IMR-90 (cell line): ENCODE measurements at regions not wholly inside any gene's neighbourhood (a gene's known extent, or its start where the extent isn't known, plus 50 kb on each side); places are given as distances from the start of the nearest gene placed in this dataset.

Experiments
- ATAC-seq: fragments of 200-7000 bp; cut with Tn5 transposase; 2 replicates; pipeline ENCODE4 v1.9.1; 2020; ENCODE audit warnings: low read depth, mild to moderate bottlenecking, moderate library complexity
- BruUV-seq: library from RNA; stranded (reverse); fragments of 400-500 nt; replicated peaks from 2 replicates; lab custom pipeline; 2021; lab: Mats Ljungman, UMichigan
- CTCF ChIA-PET: fragments of 300-600 bp; formaldehyde crosslinking; extraction: SDS; loops from one replicate; lab custom pipeline; 2021; ENCODE audit warnings: antibody characterized with exemption; lab: Yijun Ruan, JAX
- POLR2A ChIA-PET: fragments of 300-600 bp; sonication (Branson Sonifier 250); formaldehyde crosslinking; loops from one replicate; lab custom pipeline; 2022; ENCODE audit warnings: antibody characterized with exemption; ENCODE audit not compliant: unreplicated experiment; lab: Charles Lee
- DNase-seq: peaks from one replicate; pipeline ENCODE4 v3.0.0; 2013
- H2AFZ ChIP-seq: replicated peaks from 2 replicates; pipeline ENCODE3; 2013; ENCODE audit warnings: low read length, mild to moderate bottlenecking; ENCODE audit not compliant: poor library complexity
- H2AK5ac ChIP-seq: 2 replicates; pipeline ENCODE4 v1.6.1; 2013; ENCODE audit warnings: low read depth, low read length, inconsistent platforms
- H2AK9ac ChIP-seq: replicated peaks from 2 replicates; pipeline ENCODE3; 2013; ENCODE audit warnings: mild to moderate bottlenecking, low read depth, low read length, moderate library complexity; ENCODE audit not compliant: poor library complexity
- H2BK120ac ChIP-seq: 2 replicates; pipeline ENCODE4 v1.6.1; 2013; ENCODE audit warnings: low read depth, low read length, inconsistent platforms
- H2BK15ac ChIP-seq: 3 replicates; pipeline ENCODE4 v1.6.1; 2013; ENCODE audit warnings: low read depth, low read length, inconsistent platforms
- H2BK20ac ChIP-seq: 2 replicates; pipeline ENCODE4 v1.6.1; 2013; ENCODE audit warnings: low read depth, mild to moderate bottlenecking, inconsistent platforms, low read length, moderate library complexity
- H2BK5ac ChIP-seq: 2 replicates; pipeline ENCODE4 v1.6.1; 2013; ENCODE audit warnings: mild to moderate bottlenecking, low read depth, low read length, inconsistent platforms; ENCODE audit not compliant: poor library complexity, severe bottlenecking
- H3K14ac ChIP-seq: replicated peaks from 2 replicates; pipeline ENCODE4 v1.6.1; 2013; ENCODE audit warnings: low read depth, low read length, inconsistent platforms
- H3K18ac ChIP-seq: 2 replicates; pipeline ENCODE4 v1.6.1; 2013; ENCODE audit warnings: low read depth, low read length, control low read depth
- H3K23ac ChIP-seq: 2 replicates; pipeline ENCODE4 v1.6.1; 2013; ENCODE audit warnings: low read depth, low read length, inconsistent platforms
- H3K27ac ChIP-seq: 2 replicates; pipeline ENCODE4 v1.5.1; 2013; ENCODE audit warnings: mild to moderate bottlenecking, control low read depth, low read length; ENCODE audit not compliant: insufficient read depth
- H3K27me3 ChIP-seq: 2 replicates; pipeline ENCODE4 v1.6.1; 2013; ENCODE audit warnings: low read length; ENCODE audit not compliant: control insufficient read depth, insufficient read depth
- H3K36me3 ChIP-seq: 2 replicates; pipeline ENCODE4 v1.6.1; 2013; ENCODE audit warnings: low read length, mixed read lengths; ENCODE audit not compliant: control insufficient read depth, insufficient read depth
- H3K4ac ChIP-seq: 2 replicates; pipeline ENCODE4 v1.6.1; 2013; ENCODE audit warnings: low read depth, low read length, inconsistent platforms
- H3K4me1 ChIP-seq: 2 replicates; pipeline ENCODE4 v1.6.1; 2013; ENCODE audit warnings: low read length, mixed read lengths; ENCODE audit not compliant: control insufficient read depth, insufficient read depth
- H3K4me2 ChIP-seq: 2 replicates; pipeline ENCODE4 v1.6.1; 2013; ENCODE audit warnings: low read depth, mild to moderate bottlenecking, control low read depth, low read length, moderate library complexity
- H3K4me3 ChIP-seq: 2 replicates; pipeline ENCODE4 v1.5.1; 2013; ENCODE audit warnings: low read depth, mild to moderate bottlenecking, control low read depth, low read length, moderate library complexity; ENCODE audit not compliant: insufficient read depth
- H3K56ac ChIP-seq: 2 replicates; pipeline ENCODE4 v1.6.1; 2013; ENCODE audit warnings: low read length, inconsistent platforms; ENCODE audit not compliant: insufficient read depth; ENCODE audit errors: extremely low read depth
- H3K79me1 ChIP-seq, 2 experiments: 2 replicates each; pipeline ENCODE4 v1.6.1; 2013; ENCODE audit warnings: low read length in 2 of 2, inconsistent platforms in 1 of 2, low read depth in 1 of 2
- H3K9ac ChIP-seq: 2 replicates; pipeline ENCODE4 v1.6.1; 2013; ENCODE audit warnings: low read depth, low read length, control low read depth
- H3K9me1 ChIP-seq: 2 replicates; pipeline ENCODE4 v1.6.1; 2013; ENCODE audit warnings: low read length, inconsistent platforms; ENCODE audit not compliant: insufficient read depth
- H3K9me3 ChIP-seq: 2 replicates; pipeline ENCODE4 v1.6.1; 2013; ENCODE audit warnings: low read length; ENCODE audit not compliant: control insufficient read depth, insufficient read depth
- H4K20me1 ChIP-seq: 2 replicates; pipeline ENCODE4 v1.6.1; 2013; ENCODE audit warnings: low read length, inconsistent platforms; ENCODE audit not compliant: insufficient read depth
- H4K5ac ChIP-seq: 2 replicates; pipeline ENCODE4 v1.6.1; 2013; ENCODE audit warnings: mild to moderate bottlenecking, low read depth, low read length, control low read depth
- H4K8ac ChIP-seq, 2 experiments: 2 replicates each; pipeline ENCODE4 v1.6.1; 2013; ENCODE audit warnings: low read depth in 2 of 2, low read length in 2 of 2, control low read depth in 1 of 2, inconsistent platforms in 1 of 2
- H4K91ac ChIP-seq: 2 replicates; pipeline ENCODE4 v1.6.1; 2013; ENCODE audit warnings: low read depth, low read length, inconsistent platforms; ENCODE audit not compliant: insufficient read depth
- BHLHE40 ChIP-seq: fragments of 150-350 bp; IDR thresholded peaks from 2 replicates; pipeline ENCODE4 v1.6.1; 2016; ENCODE audit warnings: mild to moderate bottlenecking, low read depth, low read length
- CEBPB ChIP-seq: IDR thresholded peaks from 2 replicates; pipeline ENCODE4 v1.6.1; 2012; ENCODE audit warnings: low read depth, low read length, improper control_type of control experiment
- CHD1 ChIP-seq: IDR thresholded peaks from 2 replicates; pipeline ENCODE4 v1.6.1; 2012; ENCODE audit warnings: low read depth, low read length, improper control_type of control experiment
- CTCF ChIP-seq: conservative IDR thresholded peaks from 2 replicates; pipeline ENCODE4 v1.5.1; 2012; ENCODE audit warnings: mild to moderate bottlenecking, low read depth, low read length, improper control_type of control experiment
- ELK1 ChIP-seq: fragments of 150-350 bp; IDR thresholded peaks from 2 replicates; pipeline ENCODE4 v1.6.1; 2016; ENCODE audit warnings: low read depth, mild to moderate bottlenecking, low read length, moderate library complexity, borderline replicate concordance
- FOS ChIP-seq: fragments of 150-350 bp; IDR thresholded peaks from 2 replicates; pipeline ENCODE4 v1.6.1; 2016; ENCODE audit warnings: low read depth, low read length
- MAFK ChIP-seq: IDR thresholded peaks from 2 replicates; pipeline ENCODE4 v1.6.1; 2012; ENCODE audit warnings: low read depth, low read length, improper control_type of control experiment
- MAZ ChIP-seq: IDR thresholded peaks from 2 replicates; pipeline ENCODE4 v1.6.1; 2012; ENCODE audit warnings: low read depth, mild to moderate bottlenecking, low read length, improper control_type of control experiment, moderate library complexity, borderline replicate concordance
- MXI1 ChIP-seq: IDR thresholded peaks from 2 replicates; pipeline ENCODE4 v1.6.1; 2012; ENCODE audit warnings: low read depth, mild to moderate bottlenecking, low read length, moderate library complexity, borderline replicate concordance
- NFE2L2 ChIP-seq: fragments of 150-350 bp; IDR thresholded peaks from 2 replicates; pipeline ENCODE4 v1.6.1; 2016; ENCODE audit warnings: low read depth, mild to moderate bottlenecking, low read length
- POLR2A ChIP-seq: IDR thresholded peaks from 2 replicates; pipeline ENCODE4 v1.6.1; 2012; ENCODE audit warnings: mild to moderate bottlenecking, low read depth, low read length
- RAD21 ChIP-seq: IDR thresholded peaks from 2 replicates; pipeline ENCODE4 v1.6.1; 2012; ENCODE audit warnings: low read length, improper control_type of control experiment
- RCOR1 ChIP-seq: IDR thresholded peaks from 2 replicates; pipeline ENCODE4 v1.6.1; 2012; ENCODE audit warnings: mild to moderate bottlenecking, low read length, improper control_type of control experiment; ENCODE audit not compliant: insufficient replicate concordance
- RFX5 ChIP-seq: IDR thresholded peaks from 2 replicates; pipeline ENCODE4 v1.8.0; 2012; ENCODE audit warnings: low read depth, mild to moderate bottlenecking, low read length, moderate library complexity
- SMC3 ChIP-seq: fragments of 150-350 bp; IDR thresholded peaks from 2 replicates; pipeline ENCODE4 v1.6.1; 2016; ENCODE audit warnings: low read depth, mild to moderate bottlenecking, antibody characterized with exemption, low read length, moderate library complexity
- USF2 ChIP-seq: fragments of 150-350 bp; IDR thresholded peaks from 2 replicates; pipeline ENCODE4 v1.6.1; 2017; ENCODE audit warnings: mild to moderate bottlenecking, antibody characterized with exemption, low read length, low read depth
- WGBS, 2 experiments: methylation state at CpG; one replicate each; pipeline versions ENCODE4 v1.1.5 to v1.1.7; 2013; ENCODE audit warnings: missing lambda C conversion rate in 2 of 2; ENCODE audit not compliant: insufficient read length in 1 of 2; ENCODE audit errors: extremely low coverage in 2 of 2; 5-methylcytosine and 5-hydroxymethylcytosine counted together
- dilution Hi-C: fragments of 300-500 bp; cut with HindIII; formaldehyde crosslinking; loops from one replicate; pipeline ENCODE4 v1.14.3; 2018; ENCODE audit warnings: low sequenced_read_pairs; ENCODE audit not compliant: unreplicated experiment
- in situ Hi-C: fragments of 300-500 bp; cut with MboI; formaldehyde crosslinking; loops from 3 replicates; pipeline ENCODE4 v1.14.3; 2019; ENCODE audit warnings: low sequenced_read_pairs, inconsistent platforms, mixed read lengths
- intact Hi-C: fragments of 100-400 bp; cut with micrococcal nuclease; formaldehyde crosslinking; loops from 2 replicates; pipeline ENCODE4 v1.10.0; 2022

- BruUV-seq, result no TSS peak
- in situ Hi-C loops, result no loop called here
- H4K5ac ChIP-seq, result no peak overlapping the region
- no peak overlapping the region for H3K27ac ChIP-seq
- no peaks in the 10 kb centered on the region for H4K20me1 ChIP-seq
- H2AFZ ChIP-seq, result no peak overlapping the region
- no peaks in the 10 kb centered on the region for H3K27me3 ChIP-seq
- ATAC-seq (no peak), DNase-seq (no peak)
- H2BK120ac ChIP-seq, result no peak overlapping the region
- no peak overlapping the region for H4K91ac ChIP-seq
- H4K8ac ChIP-seq, result no peak overlapping the region
- H3K4me1 ChIP-seq, result no peaks in the 10 kb centered on the region
- no peak overlapping the region for H3K4me2 ChIP-seq
- H3K14ac ChIP-seq, result no peak overlapping the region
- no peak overlapping the region for H2BK20ac ChIP-seq
- no peak overlapping the region for H3K56ac ChIP-seq
- ChIA-PET POLR2A (no interaction called here), CTCF (no interaction called here)
- no peaks in the 10 kb centered on the region for H3K9me1 ChIP-seq
- H3K36me3 ChIP-seq, result no peaks in the 10 kb centered on the region
- H3K18ac ChIP-seq, result no peak overlapping the region
- H3K9ac ChIP-seq, result no peak overlapping the region
- H3K23ac ChIP-seq, result no peak overlapping the region
- no peak overlapping the region for H2AK9ac ChIP-seq
- no peak overlapping the region for H2AK5ac ChIP-seq
- H3K4me3 ChIP-seq, result no peak overlapping the region
- no peak for TF ChIP-seq NFE2L2
- TF ChIP-seq RFX5, result no peak
- TF ChIP-seq CTCF, result no peak
- no peak for TF ChIP-seq CHD1
- TF ChIP-seq MAZ, result no peak
- no peak for TF ChIP-seq FOS
- TF ChIP-seq POLR2A, result no peak
- no peak for TF ChIP-seq MAFK
- TF ChIP-seq CEBPB, result no peak
- TF ChIP-seq BHLHE40, result no peak
- TF ChIP-seq RAD21, result no peak
- no peak for TF ChIP-seq ELK1
- no peak for TF ChIP-seq RCOR1
- TF ChIP-seq USF2, result no peak
- no peak for TF ChIP-seq MXI1
- TF ChIP-seq SMC3, result no peak
- H3K4ac ChIP-seq, result no peak overlapping the region
- H2BK15ac ChIP-seq, result no peak overlapping the region
- H3K9me3 ChIP-seq, result peaks cover 5% of the 10 kb centered on the region; the same call in 1 of the 2 replicates
- intact Hi-C loops, result no loop called here
- dilution Hi-C loops, result no loop called here
- WGBS, 2 experiments, result no CpG with 5 or more reads among the region's 1 CpG
- no peak overlapping the region for H2BK5ac ChIP-seq
- no peaks in the 10 kb centered on the region for H3K79me1 ChIP-seq
These were observed 536.8 kb downstream of the PYDC2 start for GRCh38 chr3:191997579-191998268.
